Uterus (tissue), 3 donors: ENCODE measurements at regions not wholly inside any gene's neighbourhood (a gene's known extent, or its start where the extent isn't known, plus 50 kb on each side); places are given as distances from the start of the nearest gene placed in this dataset.

ENCODE experiments used
- DNase-seq, 2 donors: peaks; one replicate each; pipeline ENCODE4 v3.0.0-alpha.2; 2019 to 2020
- H3K27ac ChIP-seq, 2 donors: fragments of 200-600 bp; sonication (generic); 1 replicate in 1 of 2; 2 replicates in 1 of 2; pipeline ENCODE4 v1.5.1; 2016 to 2018
- H3K27me3 ChIP-seq, 2 donors: fragments of 200-600 bp; sonication (generic); one replicate each; pipeline ENCODE4 v1.5.1; 2018 to 2019; ENCODE audit warnings: control low read depth in 1 of 2
- H3K36me3 ChIP-seq, 2 donors: fragments of 200-600 bp; sonication (generic); one replicate each; pipeline ENCODE4 v1.5.1; 2019; ENCODE audit warnings: control low read depth in 1 of 2
- H3K4me1 ChIP-seq, 2 donors: fragments of 200-600 bp; sonication (generic); one replicate each; pipeline ENCODE4 v1.5.1; 2018 to 2019; ENCODE audit warnings: control low read depth in 1 of 2
- H3K4me3 ChIP-seq, 2 donors: fragments of 200-600 bp; sonication (generic); 1 replicate in 1 of 2; 2 replicates in 1 of 2; pipeline ENCODE4 v1.5.1; 2018 to 2019; ENCODE audit warnings: mild to moderate bottlenecking in 1 of 2
- H3K9me3 ChIP-seq, 2 donors: fragments of 200-600 bp; sonication (generic); one replicate each; pipeline ENCODE4 v1.5.1; 2019; ENCODE audit warnings: control low read depth in 1 of 2
- CTCF ChIP-seq, 4 experiments: fragments of 200-600 bp in 2 of 4; fragments of 450-650 bp in 2 of 4; sonication (generic) in 2 of 4; IDR thresholded peaks; one replicate each; pipeline ENCODE4 v1.5.1; 2016 to 2019; ENCODE audit warnings: antibody characterized with exemption in 4 of 4, mild to moderate bottlenecking in 2 of 4, moderate library complexity in 1 of 4
- POLR2A ChIP-seq, 2 donors: fragments of 450-650 bp; IDR thresholded peaks; one replicate each; pipeline ENCODE4 v1.6.1; 2016; ENCODE audit warnings: antibody characterized with exemption in 2 of 2, mild to moderate bottlenecking in 1 of 2, moderate library complexity in 1 of 2
- intact Hi-C: fragments of 100-400 bp; cut with DNase I; formaldehyde crosslinking; loops from one replicate; pipeline ENCODE4 v1.15.1; 2023; ENCODE audit warnings: low total_unique reads
- donor health status: DM: yes; HTN: yes; CAD: no.

- DNase-seq: no peak
- TF ChIP-seq CTCF (IDR thresholded peaks at IDR 0.05): no peak
- TF ChIP-seq POLR2A (IDR thresholded peaks at IDR 0.05): no peak
- no peak overlapping the region for H3K4me3 ChIP-seq
Observed at GRCh38 chr7:125651823-125652528, 722.4 kb upstream of the POT1 start.

GRCh38 chr7:125648543-125648942, 718.9 kb upstream of the POT1 start:
- no peak for DNase-seq
- no peaks in the 10 kb centered on the region for H3K9me3 ChIP-seq
- TF ChIP-seq POLR2A (IDR thresholded peaks at IDR 0.05) (no peak), CTCF (IDR thresholded peaks at IDR 0.05) (no peak)

More at GRCh38 chr7:125651823-125652528, 722.4 kb upstream of the POT1 start:
- Histone ChIP-seq H3K27ac (no peak overlapping the region), H3K36me3 (no peaks in the 10 kb centered on the region), H3K9me3 (no peaks in the 10 kb centered on the region), H3K4me1 (no peaks in the 10 kb centered on the region), H3K27me3 (no peaks in the 10 kb centered on the region)
- intact Hi-C loops: no loop called here

GRCh38 chr7:125645770-125646169, 716.1 kb upstream of the POT1 start:
- intact Hi-C loops: no loop called here
- no peak overlapping the region for H3K27ac ChIP-seq

More at GRCh38 chr7:125648543-125648942, 718.9 kb upstream of the POT1 start:
- Histone ChIP-seq H3K36me3 (no peaks in the 10 kb centered on the region), H3K4me1 (no peaks in the 10 kb centered on the region), H3K4me3 (no peak overlapping the region), H3K27ac (no peak overlapping the region), H3K27me3 (no peaks in the 10 kb centered on the region)
- intact Hi-C loops: no loop called here

GRCh38 chr7:125644109-125644508, 714.5 kb upstream of the POT1 start:
- no peaks in the 10 kb centered on the region for H3K4me1 ChIP-seq
- H3K27me3 ChIP-seq: no peaks in the 10 kb centered on the region
- no peak overlapping the region for H3K27ac ChIP-seq
- H3K4me3 ChIP-seq: no peak overlapping the region
- H3K9me3 ChIP-seq: no peaks in the 10 kb centered on the region
- H3K36me3 ChIP-seq: no peaks in the 10 kb centered on the region
- intact Hi-C loops: no loop called here
- TF ChIP-seq CTCF (IDR thresholded peaks at IDR 0.05) (no peak), POLR2A (IDR thresholded peaks at IDR 0.05) (no peak)
- no peak for DNase-seq

More at GRCh38 chr7:125645770-125646169, 716.1 kb upstream of the POT1 start:
- no peak for TF ChIP-seq POLR2A (IDR thresholded peaks at IDR 0.05)
- TF ChIP-seq CTCF (IDR thresholded peaks at IDR 0.05): no peak
- H3K4me1 ChIP-seq: no peaks in the 10 kb centered on the region
- H3K9me3 ChIP-seq: no peaks in the 10 kb centered on the region
- DNase-seq: no peak
- no peaks in the 10 kb centered on the region for H3K27me3 ChIP-seq
- no peak overlapping the region for H3K4me3 ChIP-seq
- H3K36me3 ChIP-seq: no peaks in the 10 kb centered on the region

GRCh38 chr7:125643302-125643701, 713.7 kb upstream of the POT1 start:
- Histone ChIP-seq H3K27ac (no peak overlapping the region), H3K36me3 (no peaks in the 10 kb centered on the region), H3K4me3 (no peak overlapping the region), H3K9me3 (no peaks in the 10 kb centered on the region), H3K4me1 (no peaks in the 10 kb centered on the region), H3K27me3 (no peaks in the 10 kb centered on the region)
- TF ChIP-seq POLR2A (IDR thresholded peaks at IDR 0.05) (no peak), CTCF (IDR thresholded peaks at IDR 0.05) (no peak)
- intact Hi-C loops: no loop called here
- DNase-seq: no peak
